Activated CD4-positive, CD25-positive, alpha-beta regulatory T cell treated with anti-CD3 and anti-CD28 coated beads, Interleukin-2, amount 50 U/mL, for 72 hours (primary cell): ENCODE measurements at regions not wholly inside any gene's neighbourhood (a gene's known extent, or its start where the extent isn't known, plus 50 kb on each side); places are given as distances from the start of the nearest gene placed in this dataset.

Experiments
- DNase-seq: peaks from one replicate; pipeline ENCODE4 v3.0.0; 2021

DNA sequence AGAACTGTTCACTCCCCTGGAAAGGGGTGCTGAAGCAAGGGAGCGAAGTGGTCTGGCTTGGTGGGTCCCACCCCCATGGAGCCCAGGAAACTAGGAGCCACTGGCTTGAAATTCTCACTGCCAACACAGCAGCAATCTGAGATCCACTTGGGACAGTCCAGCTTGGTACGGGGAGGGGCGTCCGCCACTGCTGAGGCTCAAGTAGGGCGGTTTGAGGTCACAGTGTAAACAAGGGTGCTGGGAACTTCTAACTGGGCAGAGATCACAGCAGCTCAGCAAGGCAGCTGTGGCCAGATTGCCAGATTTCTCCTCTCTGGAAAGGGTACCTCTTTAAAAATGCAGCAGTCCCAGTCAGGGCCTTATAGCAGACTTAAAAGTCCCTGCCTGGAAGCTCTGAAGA is 53.9 kb upstream of the GALNTL6 start:
- no peak for DNase-seq

DNA sequence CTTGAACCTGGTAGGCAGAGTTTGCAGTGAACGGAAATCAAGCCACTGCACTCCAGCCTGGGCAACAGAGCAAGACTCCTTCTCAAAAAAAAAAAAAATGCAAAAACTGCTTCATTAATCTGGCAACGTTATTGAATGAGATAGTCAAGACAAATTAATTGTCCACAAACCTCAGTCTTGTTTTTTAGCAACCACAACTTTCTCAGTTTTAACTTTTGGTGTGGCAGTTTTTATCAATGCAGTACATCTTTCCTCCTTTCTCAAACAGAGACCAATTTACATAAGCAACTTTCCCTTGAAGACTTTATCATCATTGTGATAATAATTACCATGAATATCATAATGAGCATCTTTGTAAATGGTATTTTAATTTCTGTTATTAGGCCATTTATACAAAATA is 61.7 kb upstream of the GALNTL6 start:
- no peak for DNase-seq

DNA sequence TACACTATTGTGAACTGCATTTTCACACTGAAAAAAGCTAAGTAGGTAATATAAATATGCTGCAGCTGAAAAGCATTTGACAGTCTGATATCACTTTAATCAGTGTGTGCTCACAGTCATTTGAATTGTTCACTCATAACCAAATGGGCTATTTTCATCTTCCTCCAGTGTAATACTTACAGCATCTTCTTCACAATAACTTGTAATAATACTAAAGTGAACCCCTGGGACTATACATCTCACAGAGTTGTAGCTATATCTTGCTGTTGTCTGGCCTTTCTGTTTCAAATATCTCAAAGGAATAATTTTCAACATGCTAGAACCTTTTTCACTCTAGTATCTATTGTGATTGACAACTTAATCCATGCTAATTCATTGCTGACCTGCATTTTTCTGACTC is 66.8 kb upstream of the GALNTL6 start:
- no peak for DNase-seq

DNA sequence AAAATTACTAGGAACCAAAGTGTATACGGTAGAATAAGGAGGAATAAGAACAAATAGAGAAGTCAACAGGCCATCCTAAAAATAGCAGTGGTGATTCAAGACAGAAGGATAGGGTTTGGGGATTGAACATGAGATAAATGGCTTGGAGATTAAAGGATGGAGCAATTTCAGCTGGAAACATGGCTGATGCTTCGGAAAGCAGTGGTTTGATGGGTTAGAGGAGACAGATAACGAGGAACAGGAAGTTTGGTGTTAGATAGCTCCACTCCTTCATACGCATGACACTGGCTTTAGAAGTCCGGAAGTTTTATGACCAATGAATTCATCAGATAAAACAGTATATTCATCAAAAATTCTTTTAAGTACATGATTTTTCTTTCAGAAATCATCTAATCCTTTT is 70.8 kb upstream of the GALNTL6 start:
- DNase-seq = no peak

DNA sequence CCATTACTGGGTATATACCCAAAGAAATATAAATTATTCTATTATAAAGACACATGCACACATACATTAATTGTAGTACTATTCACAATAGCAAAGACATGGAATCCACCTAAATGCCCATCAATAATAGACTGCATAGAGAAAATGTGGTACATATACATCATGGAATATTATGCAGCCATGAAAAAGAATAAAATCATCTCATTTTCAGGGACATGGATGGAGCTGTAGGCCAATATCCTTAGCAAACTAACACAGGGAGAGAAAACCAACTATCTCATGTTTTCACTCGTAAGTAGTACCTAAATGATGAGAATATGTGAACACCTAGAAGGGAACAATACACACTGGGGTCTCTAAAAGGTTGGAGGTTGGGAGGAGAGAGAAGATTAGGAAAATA is 86.0 kb upstream of the GALNTL6 start:
- DNase-seq = no peak

DNA sequence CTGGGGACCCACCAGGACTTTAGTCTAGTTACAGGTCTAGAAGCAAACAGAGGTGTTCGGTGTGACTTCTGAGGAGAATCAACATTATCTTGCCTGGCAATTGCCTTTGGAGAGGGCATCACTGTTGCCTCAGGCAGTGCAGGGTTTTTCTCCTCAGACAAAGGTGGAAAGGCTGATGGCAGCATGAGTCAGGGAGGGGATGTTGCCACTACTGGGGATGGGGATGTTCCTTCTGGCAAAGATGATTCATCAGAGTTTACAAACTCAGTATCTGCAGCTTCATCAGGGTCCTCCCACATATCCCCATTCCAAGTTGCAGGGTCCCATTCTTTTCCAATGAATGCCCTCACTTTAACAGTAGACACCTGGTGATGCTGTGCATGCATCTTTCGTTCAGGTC is 91.3 kb upstream of the GALNTL6 start:
- no peak for DNase-seq

DNA sequence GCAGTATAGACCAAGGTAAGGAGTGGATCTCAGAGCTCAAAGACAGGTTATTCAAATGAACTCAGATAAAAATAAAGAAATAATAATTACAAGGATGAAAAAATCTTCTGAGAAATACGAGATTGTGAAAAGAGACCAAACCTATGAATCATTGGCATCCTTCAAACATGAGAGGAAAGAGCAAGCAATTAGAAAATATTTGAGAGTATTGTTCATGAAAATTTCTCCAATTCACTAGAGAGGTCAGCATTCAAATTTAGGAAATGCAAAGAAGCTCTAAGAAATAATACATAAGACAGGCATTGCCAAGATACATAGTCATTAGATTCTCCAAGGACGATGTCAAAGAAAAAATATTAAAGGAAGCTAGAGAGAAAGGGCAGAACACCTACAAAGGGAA is 93.5 kb upstream of the GALNTL6 start:
- DNase-seq = no peak

DNA sequence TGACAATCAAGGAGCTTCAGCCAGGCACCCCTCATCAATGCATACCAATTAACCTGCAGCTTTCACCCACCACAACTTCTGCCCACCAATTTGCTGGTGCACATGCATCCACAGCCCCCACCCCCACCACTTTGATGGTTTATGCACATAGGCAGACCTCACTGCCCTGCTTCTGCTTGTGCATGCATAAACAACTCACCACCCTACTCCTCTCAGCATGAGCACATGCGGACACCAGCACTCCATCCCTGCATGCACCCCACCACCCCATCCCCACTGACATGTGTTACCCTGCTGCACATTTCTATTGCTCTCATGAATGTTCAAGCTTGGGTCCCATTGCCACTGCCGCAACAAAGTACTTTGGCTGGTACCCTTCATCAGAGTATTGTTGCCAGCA is 94.5 kb upstream of the GALNTL6 start:
- DNase-seq = no peak

DNA sequence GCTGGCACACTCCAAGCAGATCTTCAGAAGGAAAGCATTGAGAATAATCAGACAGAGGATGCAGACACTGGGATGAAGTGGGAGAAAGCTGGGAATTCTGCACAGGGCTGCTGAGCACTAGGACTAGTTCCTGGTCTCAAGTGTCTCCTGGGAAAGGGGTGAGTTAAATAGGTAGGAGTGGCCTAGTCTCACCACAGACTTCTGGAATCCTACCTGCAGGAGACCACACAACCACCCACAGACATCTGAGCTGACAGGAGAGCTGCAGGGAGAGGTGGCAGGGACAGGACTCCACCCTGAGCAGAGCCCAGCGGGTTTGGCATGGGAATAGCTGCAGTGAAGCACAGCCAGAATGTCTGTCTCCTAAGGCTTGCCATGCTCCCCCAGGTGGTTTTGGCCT is 95.1 kb upstream of the GALNTL6 start:
- no peak for DNase-seq

DNA sequence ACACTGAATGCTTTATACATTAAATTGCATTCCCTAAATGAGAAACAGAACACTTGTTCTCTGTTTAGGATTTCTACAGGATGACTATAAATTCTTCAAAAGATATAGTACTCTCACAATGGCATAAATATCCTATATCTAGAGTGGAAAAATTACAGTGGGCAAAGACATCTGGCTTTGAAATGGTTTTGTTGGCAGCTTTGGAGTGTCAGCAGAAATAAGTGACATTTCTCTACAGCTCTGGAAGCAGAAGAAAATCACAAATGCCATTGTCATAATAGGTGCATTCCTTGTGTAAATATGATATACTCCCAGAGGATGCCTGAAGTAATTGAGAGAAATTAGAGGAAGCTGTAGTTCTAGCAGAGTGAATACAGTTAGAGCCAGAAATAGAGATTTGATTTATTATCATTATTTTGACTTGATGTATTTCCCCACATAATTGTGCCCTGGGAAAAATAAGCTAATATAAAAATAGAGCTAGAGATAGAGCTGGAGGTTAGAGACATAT is 95.9 kb upstream of the GALNTL6 start:
- no peak for DNase-seq

DNA sequence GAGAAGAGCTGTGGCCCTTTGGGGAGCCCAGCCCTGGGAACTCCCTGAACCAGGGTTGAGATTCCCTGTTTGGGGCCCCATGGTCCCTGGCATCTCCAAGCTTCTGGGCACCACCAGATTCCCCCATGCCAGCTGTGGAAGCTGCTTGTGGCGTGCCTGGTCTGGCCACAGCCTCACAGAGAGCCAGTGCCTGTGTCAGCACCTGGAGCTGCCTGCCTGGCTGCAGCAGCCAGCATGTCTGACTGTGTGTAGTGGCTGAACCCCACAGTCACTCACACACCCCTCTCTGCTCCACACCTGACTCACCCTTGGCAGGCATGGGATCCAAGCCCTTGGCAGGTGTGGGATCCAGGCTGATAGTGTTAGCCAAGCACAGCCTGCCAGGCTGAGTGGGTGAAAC is 97.2 kb upstream of the GALNTL6 start:
- DNase-seq = no peak

DNA sequence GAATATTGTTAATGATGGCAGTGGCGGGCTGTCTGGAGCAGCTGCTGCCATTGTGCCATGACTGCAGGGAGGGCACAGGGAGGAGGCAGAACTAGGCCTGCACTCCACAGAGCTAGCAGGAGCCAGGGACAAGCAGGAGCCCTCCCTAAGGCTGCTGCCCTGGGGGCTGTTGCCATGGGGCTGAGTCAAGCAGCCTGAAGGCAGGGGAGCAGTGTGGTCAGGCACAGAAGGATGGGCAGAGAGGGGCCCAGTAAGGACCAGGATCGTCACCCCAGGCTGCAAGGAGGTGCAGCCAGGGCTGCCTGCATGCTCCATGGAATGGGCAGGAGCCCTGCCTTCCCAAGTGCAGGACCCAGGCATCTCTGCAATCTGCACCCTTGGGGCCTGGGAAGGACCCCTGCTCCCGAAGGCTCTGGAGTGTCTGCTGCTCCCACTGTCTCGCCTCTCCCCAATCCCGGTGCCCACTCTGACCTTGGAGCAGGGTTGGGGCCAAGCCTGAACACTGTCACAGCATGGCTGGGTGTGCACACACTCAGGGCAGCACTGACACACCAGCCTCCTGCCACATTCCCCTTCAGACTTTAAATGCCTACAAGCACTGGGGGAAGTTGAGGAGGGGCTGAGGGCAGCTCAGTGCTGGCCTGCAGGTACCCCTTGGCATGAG is 98.3 kb upstream of the GALNTL6 start:
- no peak for DNase-seq

DNA sequence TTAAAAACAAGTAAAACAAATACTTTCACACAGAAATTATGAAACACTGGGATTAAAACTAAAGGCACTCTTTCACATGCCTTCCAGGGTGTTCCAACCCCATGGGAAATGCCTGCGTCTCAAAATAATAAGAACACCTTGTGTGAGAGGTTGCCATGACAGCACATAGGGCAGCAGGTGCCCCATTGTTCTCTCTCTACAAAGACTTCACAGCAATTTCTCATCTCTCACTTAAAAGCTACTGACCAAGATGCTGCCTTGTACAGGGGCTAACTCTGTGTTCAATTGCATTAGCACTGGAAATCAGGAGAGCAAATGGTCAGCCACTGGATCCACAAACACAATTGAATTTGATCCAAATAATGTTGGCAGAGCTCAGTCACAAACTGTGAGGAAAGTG is 102.5 kb upstream of the GALNTL6 start:
- DNase-seq = no peak

DNA sequence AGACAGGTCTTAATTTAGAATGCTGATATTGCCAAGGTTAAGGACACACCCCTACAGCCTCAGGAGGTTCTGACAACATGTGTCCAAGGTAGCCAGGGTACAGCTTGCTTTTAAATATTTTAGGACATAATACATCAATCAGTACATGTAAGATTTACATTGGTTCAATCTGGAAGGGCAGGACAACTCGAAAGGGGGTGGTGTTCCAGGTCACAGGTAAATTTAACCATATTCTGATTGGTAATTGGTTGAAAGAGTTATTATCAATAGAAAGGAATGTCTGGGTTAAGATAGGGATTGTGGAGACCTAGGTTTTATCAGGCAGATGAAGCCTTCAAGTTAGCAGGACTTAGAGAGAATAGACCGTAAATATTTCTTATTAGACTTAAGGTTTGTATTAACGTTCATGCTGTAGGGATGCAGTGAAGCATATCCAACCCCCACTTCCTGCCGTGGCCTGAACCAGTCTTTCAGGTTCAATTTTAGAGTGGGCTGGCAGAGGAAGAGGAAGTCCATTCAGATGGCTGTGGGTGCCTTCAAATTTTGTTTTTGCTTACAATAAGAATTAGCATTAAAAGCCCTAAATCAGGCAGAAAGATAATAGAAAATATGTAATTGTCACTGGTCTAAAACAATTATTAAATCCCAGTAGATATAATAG is 136.5 kb upstream of the GALNTL6 start:
- no peak for DNase-seq

DNA sequence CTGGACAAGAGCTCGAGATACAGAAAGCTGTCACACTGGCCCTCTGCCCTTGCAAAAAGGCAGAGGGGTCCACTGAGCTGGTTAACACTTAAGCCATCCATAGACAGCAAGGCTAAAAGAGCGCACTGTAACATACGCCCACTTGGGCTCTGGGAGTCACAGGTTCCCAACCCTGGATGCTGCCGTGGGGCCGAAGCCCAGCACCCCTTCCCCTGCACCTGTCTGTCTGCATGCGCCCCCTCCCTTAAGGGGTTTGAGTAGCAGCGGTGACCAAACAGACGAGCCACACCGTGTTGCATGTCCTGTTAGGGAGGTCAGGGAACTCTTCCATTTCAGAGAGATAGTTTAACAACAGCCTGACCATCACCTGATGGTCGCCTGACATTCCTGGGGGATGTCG is 138.4 kb upstream of the GALNTL6 start:
- no peak for DNase-seq

DNA sequence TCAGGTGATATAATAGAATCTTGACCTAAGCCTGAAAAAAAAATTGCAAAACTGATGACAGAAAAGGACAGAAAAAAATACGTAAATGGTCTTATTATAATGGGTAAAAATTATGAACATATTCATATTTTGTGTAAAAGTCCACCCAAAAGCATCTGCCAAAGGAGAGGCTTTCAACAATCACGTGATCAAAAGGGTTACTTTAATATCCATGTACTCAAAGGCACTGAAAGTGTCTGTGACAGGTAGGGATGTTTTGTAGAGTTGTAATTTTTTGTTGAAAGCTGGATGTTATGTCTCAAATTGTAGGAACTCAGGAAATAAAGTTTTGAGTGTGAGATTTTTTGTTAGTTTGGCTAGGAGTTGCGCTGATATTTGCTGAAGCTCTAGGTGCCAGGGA is 144.8 kb upstream of the GALNTL6 start:
- DNase-seq = no peak

DNA sequence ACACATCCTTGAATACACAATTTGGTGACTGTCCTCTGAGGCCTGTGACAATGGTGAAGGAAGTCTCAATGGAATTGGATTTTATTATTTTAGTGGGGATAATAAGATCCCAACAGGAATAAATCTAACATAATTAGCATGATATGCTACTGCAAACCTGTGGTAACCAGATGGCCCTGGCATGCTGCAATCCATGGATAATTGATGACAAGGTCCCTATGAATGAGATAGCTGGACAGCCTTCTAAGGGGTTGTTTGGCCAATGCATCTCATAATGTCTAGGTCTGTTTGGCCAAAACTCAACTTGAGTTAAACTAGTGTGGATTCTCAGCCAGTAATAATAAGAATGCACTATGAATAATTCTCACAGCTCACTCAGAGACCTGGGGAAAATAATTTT is 145.3 kb upstream of the GALNTL6 start:
- no peak for DNase-seq

DNA sequence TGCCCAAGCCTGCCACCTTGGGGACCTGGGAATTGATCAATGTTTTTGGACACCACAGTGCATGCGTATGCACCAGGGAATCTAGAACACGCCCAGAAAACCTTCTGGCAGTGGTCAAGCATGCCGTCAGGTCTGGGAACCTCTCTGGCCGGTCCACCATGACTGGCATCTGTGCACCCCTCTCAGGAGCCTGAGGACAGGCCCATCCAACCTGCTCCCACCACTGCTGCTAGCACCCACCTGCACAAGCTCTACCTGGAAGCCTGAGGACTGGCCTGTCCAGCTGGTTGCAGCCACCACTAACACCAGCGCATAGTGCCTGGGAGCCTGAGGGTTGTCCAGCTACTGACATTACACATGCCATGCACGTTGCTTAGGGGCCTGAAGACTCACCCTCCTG is 162.1 kb upstream of the GALNTL6 start:
- DNase-seq = no peak

DNA sequence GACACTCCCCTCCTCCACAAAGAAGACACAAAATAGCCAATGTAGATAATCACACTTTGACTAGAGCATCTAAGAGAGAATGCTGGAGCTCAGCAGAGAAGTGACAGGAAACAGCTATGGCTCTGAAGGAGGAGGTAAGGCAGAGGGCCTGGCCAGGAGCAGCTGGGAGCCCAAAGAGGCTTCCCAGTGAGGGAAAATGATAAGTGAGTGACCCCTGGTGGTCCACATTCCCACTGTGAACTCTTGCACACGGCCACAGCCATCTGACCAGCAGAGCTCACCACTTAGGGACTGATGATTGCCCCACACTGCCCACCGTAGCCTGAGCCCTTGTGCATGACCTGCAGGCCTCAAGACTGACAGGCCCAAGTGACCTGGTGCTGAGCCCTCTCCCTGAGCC is 162.7 kb upstream of the GALNTL6 start:
- DNase-seq = no peak

DNA sequence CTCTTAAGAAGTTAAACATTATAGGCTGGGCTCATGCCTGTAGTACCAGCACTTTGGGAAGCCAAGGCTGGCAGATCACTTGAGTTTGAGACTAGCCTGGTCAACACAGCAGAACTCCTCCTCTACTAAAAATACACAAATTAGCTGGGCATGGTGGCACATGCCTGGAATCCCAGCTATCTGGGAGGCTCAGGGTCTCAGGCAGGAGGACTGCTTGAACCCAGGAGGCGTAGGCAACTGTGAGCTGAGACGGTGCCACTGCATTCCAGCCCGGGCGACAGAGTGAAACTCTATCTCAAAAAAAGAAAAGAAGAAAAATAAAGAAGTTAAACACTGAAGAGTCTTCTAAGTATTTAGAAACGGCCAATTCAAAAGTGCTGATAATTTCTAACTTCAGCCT is 164.3 kb upstream of the GALNTL6 start:
- no peak for DNase-seq

DNA sequence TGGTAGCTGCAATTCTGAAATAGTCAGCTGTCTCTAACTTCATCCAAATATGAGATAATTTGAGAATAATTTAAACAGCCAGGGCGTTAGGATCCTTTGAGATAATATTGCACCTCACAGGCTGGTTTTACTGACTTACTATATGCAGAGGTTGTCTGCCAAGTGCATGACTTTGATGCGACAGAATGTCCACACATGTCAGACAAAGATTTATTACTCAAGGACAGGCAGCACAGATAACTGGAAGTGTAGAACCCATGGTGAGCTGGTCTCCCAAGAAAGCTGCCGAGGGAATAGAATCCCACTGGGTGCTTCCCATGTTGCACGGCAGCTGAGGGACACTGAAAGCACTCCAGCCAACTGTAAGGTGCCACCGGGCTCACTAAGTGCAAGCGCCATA is 166.2 kb upstream of the GALNTL6 start:
- DNase-seq = no peak

DNA sequence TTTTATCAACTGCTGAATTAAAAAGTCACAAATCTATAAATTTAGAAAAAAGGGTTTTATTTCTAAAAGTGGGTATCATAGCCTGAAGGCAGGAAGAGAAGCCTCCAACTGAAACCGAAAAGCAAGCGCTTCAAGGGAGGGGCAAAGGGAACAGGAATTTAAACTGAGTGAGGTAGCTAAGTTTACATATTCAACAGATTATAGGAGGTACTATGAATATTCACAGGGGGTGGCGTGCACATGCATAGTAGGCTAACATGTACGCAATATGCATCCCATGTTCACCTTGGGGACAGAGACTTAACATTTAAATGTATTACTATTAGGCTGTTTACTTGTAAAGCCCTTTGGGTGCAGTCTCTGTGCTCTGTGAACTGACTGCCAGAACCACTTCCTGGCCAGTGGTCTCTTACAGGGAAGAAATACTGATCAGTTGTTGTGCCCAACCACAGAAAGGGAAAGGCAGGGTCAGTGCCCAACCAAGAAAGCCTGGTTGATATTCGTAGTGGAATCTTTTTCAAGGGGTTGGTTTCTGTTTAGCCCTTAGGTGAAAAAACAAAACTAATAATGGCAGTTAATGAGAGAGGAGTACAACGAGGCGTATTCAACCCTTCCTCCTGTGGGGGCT is 168.7 kb upstream of the GALNTL6 start:
- DNase-seq = no peak

DNA sequence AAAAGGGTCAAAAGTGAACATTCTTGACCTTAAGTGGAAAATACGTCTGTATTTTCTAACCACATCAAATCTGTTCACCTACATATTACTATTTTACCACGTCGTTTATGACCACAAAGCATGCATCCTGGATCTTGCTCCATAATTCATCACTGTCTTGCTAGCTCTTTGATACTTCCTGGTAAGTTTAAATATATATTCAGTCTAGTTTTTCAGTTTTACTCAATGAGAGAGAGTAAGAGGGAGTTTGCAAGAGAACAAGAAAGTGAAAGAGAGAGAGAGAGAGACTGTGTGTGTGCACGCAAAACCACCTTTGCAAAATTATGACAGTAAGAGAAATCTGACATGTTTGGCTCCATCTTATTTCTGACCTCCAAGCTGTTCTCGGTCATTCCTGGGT is 173.7 kb upstream of the GALNTL6 start:
- no peak for DNase-seq

DNA sequence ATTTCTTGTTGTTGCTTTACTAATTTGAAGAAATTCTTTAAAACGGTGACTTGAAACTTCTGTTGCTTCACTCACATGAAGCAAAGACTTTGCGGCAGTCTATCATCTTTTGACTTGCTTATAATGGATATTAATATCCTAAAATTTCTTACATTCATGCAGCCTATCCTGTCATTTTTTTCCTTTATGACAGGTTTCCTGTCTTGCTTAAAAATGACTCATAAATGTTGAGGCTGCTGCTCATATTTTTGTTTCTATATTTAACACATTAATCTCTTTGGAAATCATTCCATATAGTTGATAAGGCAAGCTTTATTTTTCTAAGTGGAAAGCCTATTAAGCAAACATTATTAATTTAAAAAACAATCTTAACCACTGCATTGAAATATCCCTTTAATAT is 176.6 kb upstream of the GALNTL6 start:
- no peak for DNase-seq

DNA sequence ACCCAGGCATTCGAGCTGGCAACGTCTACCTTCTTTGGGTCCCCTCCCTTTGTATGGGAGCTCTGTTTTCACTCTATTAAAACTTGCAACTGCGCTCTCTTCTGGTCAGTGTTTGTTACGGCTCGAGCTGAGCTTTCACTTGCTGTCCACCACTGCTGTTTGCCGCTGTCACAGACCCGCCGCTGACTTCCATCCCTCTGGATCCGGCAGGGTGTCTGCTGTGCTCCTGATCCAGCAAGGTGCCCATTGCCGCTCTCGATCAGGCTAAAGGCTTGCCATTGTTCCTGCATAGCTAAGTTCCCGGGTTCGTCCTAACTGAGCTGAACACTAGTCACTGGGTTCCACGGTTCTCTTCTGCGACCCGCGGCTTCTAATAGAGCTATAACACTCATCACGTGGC is 183.5 kb upstream of the GALNTL6 start:
- DNase-seq = no peak
